ENCODE measurements at regions not wholly inside any gene's neighbourhood (a gene's known extent, or its start where the extent isn't known, plus 50 kb on each side); places are given as distances from the start of the nearest gene placed in this dataset.

- Histone ChIP-seq H3K36me3 (ENCODE audit: control insufficient read depth, insufficient read depth, low read length) (no peaks in the 10 kb centered on the region), H3K4me3 (replicated peaks; ENCODE audit: low read depth, low read length) (no peak overlapping the region), H3K27me3 (replicated peaks; ENCODE audit: control insufficient read depth, insufficient read depth, low read length) (no peaks in the 10 kb centered on the region; the same call in 1 of the 2 replicates)
- TF ChIP-seq CTCF (IDR thresholded peaks at IDR 0.05; ENCODE audit: insufficient read depth, low read length, poor library complexity, severe bottlenecking), result no peak
- DNase-seq (ENCODE audit: extremely low read depth, insufficient read length), result no peak
Measured at GRCh38 chr17:45679426-45679825, 104.7 kb upstream of the CRHR1 start.

GRCh38 chr17:45680360-45680759, 103.8 kb upstream of the CRHR1 start:
- TF ChIP-seq CTCF (IDR thresholded peaks at IDR 0.05; ENCODE audit: insufficient read depth, low read length, poor library complexity, severe bottlenecking), result no peak
- Histone ChIP-seq H3K36me3 (ENCODE audit: control insufficient read depth, insufficient read depth, low read length) (no peaks in the 10 kb centered on the region), H3K27me3 (replicated peaks; ENCODE audit: control insufficient read depth, insufficient read depth, low read length) (no peaks in the 10 kb centered on the region; the same call in 1 of the 2 replicates), H3K4me3 (replicated peaks; ENCODE audit: low read depth, low read length) (no peak overlapping the region)
- DNase-seq (ENCODE audit: extremely low read depth, insufficient read length), result no peak

- H3K4me3 ChIP-seq (replicated peaks; ENCODE audit: low read depth, low read length), result no peak overlapping the region
- H3K27me3 ChIP-seq (replicated peaks; ENCODE audit: control insufficient read depth, insufficient read depth, low read length), result no peaks in the 10 kb centered on the region; the same call in 1 of the 2 replicates
- no peak for DNase-seq (ENCODE audit: extremely low read depth, insufficient read length)
- no peak for TF ChIP-seq CTCF (IDR thresholded peaks at IDR 0.05; ENCODE audit: insufficient read depth, low read length, poor library complexity, severe bottlenecking)
- no peaks in the 10 kb centered on the region for H3K36me3 ChIP-seq (ENCODE audit: control insufficient read depth, insufficient read depth, low read length)
Measured at GRCh38 chr17:45681706-45682105, 102.4 kb upstream of the CRHR1 start.

- no peaks in the 10 kb centered on the region for H3K36me3 ChIP-seq (ENCODE audit: control insufficient read depth, insufficient read depth, low read length)
- no peak for DNase-seq (ENCODE audit: extremely low read depth, insufficient read length)
- no peaks in the 10 kb centered on the region; the same call in none of the 2 replicates for H3K27me3 ChIP-seq (replicated peaks; ENCODE audit: control insufficient read depth, insufficient read depth, low read length)
- TF ChIP-seq CTCF (IDR thresholded peaks at IDR 0.05; ENCODE audit: insufficient read depth, low read length, poor library complexity, severe bottlenecking), result no peak
- H3K4me3 ChIP-seq (replicated peaks; ENCODE audit: low read depth, low read length), result no peak overlapping the region
Measured at GRCh38 chr17:45686250-45686649, 97.9 kb upstream of the CRHR1 start.

- no peak for TF ChIP-seq CTCF (IDR thresholded peaks at IDR 0.05; ENCODE audit: insufficient read depth, low read length, poor library complexity, severe bottlenecking)
- Histone ChIP-seq H3K27me3 (replicated peaks; ENCODE audit: control insufficient read depth, insufficient read depth, low read length) (no peaks in the 10 kb centered on the region; the same call in 1 of the 2 replicates), H3K36me3 (ENCODE audit: control insufficient read depth, insufficient read depth, low read length) (no peaks in the 10 kb centered on the region), H3K4me3 (replicated peaks; ENCODE audit: low read depth, low read length) (no peak overlapping the region)
- no peak for DNase-seq (ENCODE audit: extremely low read depth, insufficient read length)
Measured at GRCh38 chr17:45687594-45687993, 96.5 kb upstream of the CRHR1 start.

GRCh38 chr17:45688353-45688752, 95.8 kb upstream of the CRHR1 start:
- Histone ChIP-seq H3K36me3 (ENCODE audit: control insufficient read depth, insufficient read depth, low read length) (no peaks in the 10 kb centered on the region), H3K4me3 (replicated peaks; ENCODE audit: low read depth, low read length) (no peak overlapping the region), H3K27me3 (replicated peaks; ENCODE audit: control insufficient read depth, insufficient read depth, low read length) (no peaks in the 10 kb centered on the region; the same call in 1 of the 2 replicates)
- DNase-seq (ENCODE audit: extremely low read depth, insufficient read length), result no peak
- no peak for TF ChIP-seq CTCF (IDR thresholded peaks at IDR 0.05; ENCODE audit: insufficient read depth, low read length, poor library complexity, severe bottlenecking)

All from GM06990 (cell line).